Ishikawa (cell line): ENCODE measurements at regions not wholly inside any gene's neighbourhood (a gene's known extent, or its start where the extent isn't known, plus 50 kb on each side); places are given as distances from the start of the nearest gene placed in this dataset.

Experiments
- EGR1 ChIP-seq: IDR thresholded peaks from 2 replicates; pipeline ENCODE4 v1.6.1; 2012
- RAD21 ChIP-seq: IDR thresholded peaks from 2 replicates; pipeline ENCODE4 v1.6.1; 2012; ENCODE audit warnings: low read depth
- YY1 ChIP-seq: IDR thresholded peaks from 2 replicates; pipeline ENCODE4 v1.6.1; 2012; ENCODE audit warnings: low read depth
- TF ChIP-seq, protein P1 (sequence below): IDR thresholded peaks from 2 replicates; pipeline ENCODE4 v1.6.1; 2012

GRCh38 chr2:59745085-59745484 lies 808.4 kb downstream of the BCL11A start:
- TF ChIP-seq, protein P1, sequence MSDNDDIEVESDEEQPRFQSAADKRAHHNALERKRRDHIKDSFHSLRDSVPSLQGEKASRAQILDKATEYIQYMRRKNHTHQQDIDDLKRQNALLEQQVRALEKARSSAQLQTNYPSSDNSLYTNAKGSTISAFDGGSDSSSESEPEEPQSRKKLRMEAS = no peak
- TF ChIP-seq RAD21 (no peak), EGR1 (no peak), YY1 (no peak)
